Right atrium auricular region (tissue), 2 donors: ENCODE measurements at regions not wholly inside any gene's neighbourhood (a gene's known extent, or its start where the extent isn't known, plus 50 kb on each side); places are given as distances from the start of the nearest gene placed in this dataset.

ENCODE experiments used
- DNase-seq: peaks from one replicate; pipeline ENCODE4 v3.0.0-alpha.2; 2019; ENCODE audit warnings: low spot score
- H3K27ac ChIP-seq, 2 donors: fragments of 200-600 bp; sonication (generic); 1 replicate in 1 of 2; 2 replicates in 1 of 2; pipeline ENCODE4 v1.5.1; 2016 to 2019
- H3K27me3 ChIP-seq, 2 donors: fragments of 200-600 bp; sonication (generic); one replicate each; pipeline versions ENCODE4 v1.5.1 to v1.6.0; 2017 to 2019
- H3K36me3 ChIP-seq: fragments of 200-600 bp; sonication (generic); one replicate; pipeline ENCODE4 v1.5.1; 2016
- H3K4me1 ChIP-seq, 2 donors: fragments of 200-600 bp; sonication (generic); one replicate each; pipeline versions ENCODE4 v1.5.1 to v1.6.0; 2017 to 2019
- H3K4me3 ChIP-seq, 2 donors: fragments of 200-600 bp; sonication (generic); 1 replicate in 1 of 2; 2 replicates in 1 of 2; pipeline ENCODE4 v1.5.1; 2017 to 2019; ENCODE audit warnings: mild to moderate bottlenecking in 1 of 2, moderate library complexity in 1 of 2
- H3K9me3 ChIP-seq, 2 donors: fragments of 200-600 bp; sonication (generic); one replicate each; pipeline ENCODE4 v1.5.1; 2019
- TF ChIP-seq, protein P1 (sequence below), 2 donors: fragments of 200-600 bp; sonication (generic); IDR thresholded peaks; one replicate each; pipeline ENCODE4 v1.5.1; 2019; ENCODE audit warnings: antibody characterized with exemption in 2 of 2

DNA sequence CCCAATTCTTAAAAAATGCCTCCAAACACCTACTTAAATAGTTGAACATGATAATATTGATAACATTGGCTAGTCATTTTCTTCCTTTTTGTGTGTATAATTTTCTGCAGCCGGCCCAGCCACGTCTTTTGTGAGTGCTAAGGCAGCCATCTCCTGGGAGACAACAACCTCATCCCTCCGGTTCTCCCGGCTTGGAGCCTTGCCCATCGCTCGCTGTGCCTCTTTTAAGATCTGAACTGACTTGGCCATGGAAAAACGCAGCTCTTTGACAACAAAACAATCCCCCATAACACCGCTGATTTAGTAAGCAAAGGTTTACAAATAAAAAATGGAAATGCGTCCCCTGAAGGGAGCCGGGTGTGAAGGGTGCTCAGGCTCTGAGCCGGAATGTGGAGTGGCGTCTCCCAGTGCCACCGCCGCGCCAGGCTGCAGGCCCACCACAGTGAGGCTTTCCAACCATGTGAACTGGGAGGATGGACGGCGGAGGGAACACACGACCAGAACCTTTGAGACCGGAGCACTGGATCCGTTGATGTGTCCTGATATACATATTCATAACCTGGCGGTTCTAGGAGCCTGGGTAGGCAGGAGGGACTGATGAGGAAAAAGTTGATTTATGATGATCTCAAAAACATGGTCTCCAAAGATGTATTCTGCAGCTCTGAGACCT lies 87.4 kb downstream of the SMIM21 start:
- no peaks in the 10 kb centered on the region for H3K4me1 ChIP-seq
- TF ChIP-seq, protein P1, sequence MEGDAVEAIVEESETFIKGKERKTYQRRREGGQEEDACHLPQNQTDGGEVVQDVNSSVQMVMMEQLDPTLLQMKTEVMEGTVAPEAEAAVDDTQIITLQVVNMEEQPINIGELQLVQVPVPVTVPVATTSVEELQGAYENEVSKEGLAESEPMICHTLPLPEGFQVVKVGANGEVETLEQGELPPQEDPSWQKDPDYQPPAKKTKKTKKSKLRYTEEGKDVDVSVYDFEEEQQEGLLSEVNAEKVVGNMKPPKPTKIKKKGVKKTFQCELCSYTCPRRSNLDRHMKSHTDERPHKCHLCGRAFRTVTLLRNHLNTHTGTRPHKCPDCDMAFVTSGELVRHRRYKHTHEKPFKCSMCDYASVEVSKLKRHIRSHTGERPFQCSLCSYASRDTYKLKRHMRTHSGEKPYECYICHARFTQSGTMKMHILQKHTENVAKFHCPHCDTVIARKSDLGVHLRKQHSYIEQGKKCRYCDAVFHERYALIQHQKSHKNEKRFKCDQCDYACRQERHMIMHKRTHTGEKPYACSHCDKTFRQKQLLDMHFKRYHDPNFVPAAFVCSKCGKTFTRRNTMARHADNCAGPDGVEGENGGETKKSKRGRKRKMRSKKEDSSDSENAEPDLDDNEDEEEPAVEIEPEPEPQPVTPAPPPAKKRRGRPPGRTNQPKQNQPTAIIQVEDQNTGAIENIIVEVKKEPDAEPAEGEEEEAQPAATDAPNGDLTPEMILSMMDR (IDR thresholded peaks at IDR 0.05) = no peak
- no peaks in the 10 kb centered on the region for H3K9me3 ChIP-seq
- no peaks in the 10 kb centered on the region for H3K36me3 ChIP-seq
- no peak overlapping the region for H3K4me3 ChIP-seq
- peak; percentile 38 for DNase-seq
- no peaks in the 10 kb centered on the region for H3K27me3 ChIP-seq
- H3K27ac ChIP-seq = no peak overlapping the region
